ENCODE measurements at regions not wholly inside any gene's neighbourhood (a gene's known extent, or its start where the extent isn't known, plus 50 kb on each side); places are given as distances from the start of the nearest gene placed in this dataset.

- TF ChIP-seq SIN3A (IDR thresholded peaks at IDR 0.05; ENCODE audit: borderline replicate concordance, insufficient read depth, low read length) (no peak), REST (IDR thresholded peaks at IDR 0.05; ENCODE audit: insufficient read depth in 1 of 2, low read depth in 2 of 2, low read length in 2 of 2) (no peak), POLR2AphosphoS5 (IDR thresholded peaks at IDR 0.05; ENCODE audit: low read depth, low read length) (0 out of 2 replicates have a peak, but pooled peaks have one; percentile 20)
Measured at GRCh38 chr18:51520676-51521180, 323.2 kb upstream of the MEX3C start.

GRCh38 chr18:51522338-51522737 lies 324.9 kb upstream of the MEX3C start:
- no peak for TF ChIP-seq SIN3A (IDR thresholded peaks at IDR 0.05; ENCODE audit: borderline replicate concordance, insufficient read depth, low read length)
- no peak for TF ChIP-seq REST (IDR thresholded peaks at IDR 0.05; ENCODE audit: insufficient read depth in 1 of 2, low read depth in 2 of 2, low read length in 2 of 2)
- TF ChIP-seq FOXP2 (optimal IDR thresholded peaks at IDR 0.05; ENCODE audit: borderline replicate concordance, extremely low read depth, extremely low read length, insufficient read depth) = no peak
- TF ChIP-seq POLR2AphosphoS5 (IDR thresholded peaks at IDR 0.05; ENCODE audit: low read depth, low read length) = no peak
- TF ChIP-seq TAF1 (IDR thresholded peaks at IDR 0.05; ENCODE audit: borderline replicate concordance, insufficient read depth, low read length) = no peak

- no peak for TF ChIP-seq TAF1 (IDR thresholded peaks at IDR 0.05; ENCODE audit: borderline replicate concordance, insufficient read depth, low read length)
- no peak for TF ChIP-seq SIN3A (IDR thresholded peaks at IDR 0.05; ENCODE audit: borderline replicate concordance, insufficient read depth, low read length)
- TF ChIP-seq REST (IDR thresholded peaks at IDR 0.05; ENCODE audit: insufficient read depth in 1 of 2, low read depth in 2 of 2, low read length in 2 of 2) = no peak
- no peak for TF ChIP-seq FOXP2 (optimal IDR thresholded peaks at IDR 0.05; ENCODE audit: borderline replicate concordance, extremely low read depth, extremely low read length, insufficient read depth)
- no peak for TF ChIP-seq POLR2AphosphoS5 (IDR thresholded peaks at IDR 0.05; ENCODE audit: low read depth, low read length)
Measured at GRCh38 chr18:51522821-51523220, 325.3 kb upstream of the MEX3C start.

GRCh38 chr18:51523671-51524070 lies 326.2 kb upstream of the MEX3C start:
- no peak for TF ChIP-seq REST (IDR thresholded peaks at IDR 0.05; ENCODE audit: insufficient read depth in 1 of 2, low read depth in 2 of 2, low read length in 2 of 2)
- TF ChIP-seq FOXP2 (optimal IDR thresholded peaks at IDR 0.05; ENCODE audit: borderline replicate concordance, extremely low read depth, extremely low read length, insufficient read depth) = no peak
- no peak for TF ChIP-seq TAF1 (IDR thresholded peaks at IDR 0.05; ENCODE audit: borderline replicate concordance, insufficient read depth, low read length)
- no peak for TF ChIP-seq POLR2AphosphoS5 (IDR thresholded peaks at IDR 0.05; ENCODE audit: low read depth, low read length)
- TF ChIP-seq SIN3A (IDR thresholded peaks at IDR 0.05; ENCODE audit: borderline replicate concordance, insufficient read depth, low read length) = no peak

Measured in PFSK-1 (cell line).